ENCODE measurements at regions not wholly inside any gene's neighbourhood (a gene's known extent, or its start where the extent isn't known, plus 50 kb on each side); places are given as distances from the start of the nearest gene placed in this dataset.

DNA sequence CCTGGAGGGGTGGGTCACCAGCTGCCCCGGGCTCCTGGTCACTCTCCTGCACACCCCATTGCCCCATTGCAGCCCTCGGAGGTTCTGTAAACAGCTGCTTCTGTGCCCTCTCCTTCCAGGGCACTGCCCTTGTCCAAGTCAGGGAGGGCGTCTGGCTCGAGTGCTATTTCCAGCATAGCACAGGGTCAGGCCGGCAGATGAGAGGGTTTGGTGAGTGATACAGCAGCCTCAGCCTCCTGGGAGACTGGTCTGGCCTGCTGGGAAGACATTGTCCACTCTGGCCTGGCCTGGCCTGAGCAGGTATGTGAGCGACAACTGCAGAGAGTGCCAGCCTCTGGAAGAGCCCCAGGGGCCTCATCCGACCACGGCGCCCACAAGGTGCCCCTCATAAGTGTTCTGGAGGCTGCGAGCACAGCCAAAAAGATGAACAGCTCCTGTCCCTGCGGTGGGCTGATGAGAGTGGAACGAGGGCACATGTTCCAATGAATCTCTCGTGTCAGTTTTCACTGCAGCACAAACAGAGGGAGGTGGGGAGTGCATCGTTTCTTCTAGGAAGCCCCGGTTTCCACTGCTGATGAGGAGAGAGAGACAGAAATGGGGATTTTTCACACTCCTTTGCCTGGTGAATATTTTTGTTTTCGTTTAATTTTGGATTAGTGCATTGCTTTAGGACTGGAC, 105.8 kb upstream of the SDK2 start:
- TF ChIP-seq CTCF (IDR thresholded peaks at IDR 0.05) (no peak), POLR2A (IDR thresholded peaks at IDR 0.05) (no peak)

Measured in lower leg skin (tissue), 3 donors.